GM12878 (cell line): ENCODE measurements at regions not wholly inside any gene's neighbourhood (a gene's known extent, or its start where the extent isn't known, plus 50 kb on each side); places are given as distances from the start of the nearest gene placed in this dataset.
A peak's percentile ranks its signal among the peaks of the same experiment; 100 is the strongest.

Experiments used
- ATAC-seq: fragments of 200-7000 bp; cut with Tn5 transposase; 3 replicates; pipeline ENCODE4 v1.9.1; 2020; ENCODE audit warnings: mild to moderate bottlenecking, moderate library complexity
- BruUV-seq: library from RNA; stranded (reverse); fragments of 400-500 nt; replicated peaks from 2 replicates; lab custom pipeline; 2021; lab: Mats Ljungman, UMichigan
- CTCF ChIA-PET: fragments of 300-600 bp; sonication (Branson Sonifier 250); formaldehyde crosslinking; extraction: SDS; loops from one replicate; lab custom pipeline; 2021; ENCODE audit warnings: inconsistent platforms; lab: Yijun Ruan, JAX
- POLR2A ChIA-PET: fragments of 350-600 bp; formaldehyde crosslinking; extraction: SDS; loops from one replicate; lab custom pipeline; 2021; ENCODE audit warnings: inconsistent platforms; lab: Charles Lee
- RAD21 ChIA-PET: fragments of 300-600 bp; sonication (Branson Sonifier 250); formaldehyde crosslinking; loops from one replicate; lab custom pipeline; 2023; ENCODE audit warnings: antibody characterized with exemption; ENCODE audit not compliant: unreplicated experiment; lab: Charles Lee
- SMC1A ChIA-PET: fragments of 300-600 bp; sonication (Branson Sonifier 250); formaldehyde crosslinking; loops from one replicate; lab custom pipeline; 2023; ENCODE audit not compliant: unreplicated experiment, uncharacterized antibody; lab: Charles Lee
- DNase-seq: peaks from one replicate; pipeline ENCODE4 v3.0.0-alpha.2; 2011; ENCODE audit warnings: low read depth, low spot score
- FAIRE-seq: peaks from 3 replicates; lab custom pipeline; 2011; peaks lifted over from hg19 to GRCh38; lab: Jason Lieb, UNC
- H2AFZ ChIP-seq: 2 replicates; pipeline ENCODE4 v1.6.0; 2011; ENCODE audit warnings: low read depth, low read length, control low read depth; ENCODE audit not compliant: control insufficient read depth
- H3K27ac ChIP-seq: 2 replicates; pipeline ENCODE4 v1.5.1; 2011; ENCODE audit warnings: control low read depth; ENCODE audit not compliant: control insufficient read depth, insufficient read depth
- H3K27me3 ChIP-seq, 2 experiments: replicated peaks in 1 of 2; 2 replicates each; pipeline versions ENCODE4 v1.6.0 to v1.6.1; 2011; ENCODE audit warnings: low read length in 1 of 2; ENCODE audit not compliant: control insufficient read depth in 2 of 2, insufficient read depth in 2 of 2
- H3K36me3 ChIP-seq, 2 experiments: 2 replicates each; pipeline ENCODE4 v1.5.1; 2011; ENCODE audit warnings: low read length in 1 of 2; ENCODE audit not compliant: control insufficient read depth in 2 of 2, insufficient read depth in 2 of 2
- H3K4me1 ChIP-seq: 2 replicates; pipeline ENCODE4 v1.6.1; 2011; ENCODE audit warnings: mild to moderate bottlenecking, low read length, moderate library complexity, mixed read lengths; ENCODE audit not compliant: control insufficient read depth, insufficient read depth
- H3K4me2 ChIP-seq: 2 replicates; pipeline ENCODE4 v1.6.0; 2011; ENCODE audit warnings: control low read depth; ENCODE audit not compliant: control insufficient read depth, insufficient read depth
- H3K4me3 ChIP-seq: fragments of 200-600 bp; sonication (generic); 2 replicates; pipeline ENCODE4 v1.5.1; 2016
- H3K79me2 ChIP-seq: 2 replicates; pipeline ENCODE4 v1.6.0; 2011; ENCODE audit warnings: low read length; ENCODE audit not compliant: control insufficient read depth, insufficient read depth
- H3K9ac ChIP-seq: 2 replicates; pipeline ENCODE4 v1.8.0; 2011; ENCODE audit warnings: low read length, control low read depth, mixed read lengths; ENCODE audit not compliant: control insufficient read depth, insufficient read depth
- H3K9me3 ChIP-seq: replicated peaks from 3 replicates; pipeline ENCODE4 v1.5.1; 2011; ENCODE audit warnings: mild to moderate bottlenecking, low read length; ENCODE audit not compliant: control insufficient read depth, insufficient read depth
- H4K20me1 ChIP-seq: 2 replicates; pipeline ENCODE4 v1.6.0; 2011; ENCODE audit not compliant: control insufficient read depth, insufficient read depth
- MYB ChIP-seq: fragments of 150-350 bp; IDR thresholded peaks from 2 replicates; pipeline ENCODE4 v1.6.1; 2014; ENCODE audit warnings: mild to moderate bottlenecking, low read depth, low read length, borderline replicate concordance
- NFYB ChIP-seq: IDR thresholded peaks from 2 replicates; pipeline ENCODE4 v1.6.1; 2011; ENCODE audit warnings: low read depth, mild to moderate bottlenecking, low read length, improper control_type of control experiment, moderate library complexity; ENCODE audit not compliant: insufficient read depth
- RAD21 ChIP-seq: IDR thresholded peaks from 2 replicates; pipeline ENCODE4 v1.6.1; 2011; ENCODE audit warnings: mild to moderate bottlenecking, low read depth, low read length, moderate library complexity; ENCODE audit not compliant: insufficient read depth
- SIX5 ChIP-seq: IDR thresholded peaks from 2 replicates; pipeline ENCODE4 v1.6.1; 2011; ENCODE audit warnings: mild to moderate bottlenecking, low read depth, low read length, moderate library complexity; ENCODE audit not compliant: severe bottlenecking
- SMC3 ChIP-seq: IDR thresholded peaks from 2 replicates; pipeline ENCODE4 v1.6.1; 2011; ENCODE audit warnings: low read length, improper control_type of control experiment, borderline replicate concordance
- SUPT20H ChIP-seq: IDR thresholded peaks from 2 replicates; pipeline ENCODE4 v1.6.1; 2011; ENCODE audit warnings: low read depth, mild to moderate bottlenecking, low read length, moderate library complexity, borderline replicate concordance; ENCODE audit not compliant: control insufficient read depth
- ZNF24 ChIP-seq: fragments of 450-650 bp; IDR thresholded peaks from 2 replicates; pipeline ENCODE4 v1.6.1; 2017; ENCODE audit warnings: antibody characterized with exemption, mild to moderate bottlenecking
- WGBS: methylation state at CpG from one replicate; pipeline ENCODE4 v1.1.6; 2016; ENCODE audit warnings: low lambda C conversion rate; ENCODE audit not compliant: insufficient replicate concordance, insufficient coverage; ENCODE audit errors: missing lambda C conversion rate; 5-methylcytosine and 5-hydroxymethylcytosine counted together
- in situ Hi-C: fragments of 300-500 bp; cut with MboI; formaldehyde crosslinking; loops from 9 replicates; pipeline ENCODE4 v1.14.3; 2018; ENCODE audit warnings: mixed read lengths
- intact Hi-C: fragments of 100-400 bp; cut with micrococcal nuclease; formaldehyde crosslinking; loops from one replicate; pipeline ENCODE4 v1.14.2; 2022; ENCODE audit not compliant: unreplicated experiment
- TF ChIP-seq, protein P1 (sequence below): fragments of 450-650 bp; IDR thresholded peaks from 2 replicates; pipeline ENCODE4 v1.6.1; 2016; ENCODE audit warnings: mild to moderate bottlenecking
- TF ChIP-seq, protein P2 (sequence below): fragments of 450-650 bp; conservative IDR thresholded peaks from 2 replicates; pipeline ENCODE4 v1.6.1; 2017; ENCODE audit warnings: mild to moderate bottlenecking, moderate library complexity
- TF ChIP-seq, protein P3 (sequence below), 3 experiments: IDR thresholded peaks in 2 of 3; conservative IDR thresholded peaks in 1 of 3; 2 replicates each; pipeline ENCODE4 v1.5.1; 2011; ENCODE audit warnings: low read depth in 3 of 3, low read length in 3 of 3, mild to moderate bottlenecking in 3 of 3, control low read depth in 2 of 3, moderate library complexity in 2 of 3, inconsistent platforms in 1 of 3, mixed read lengths in 1 of 3; ENCODE audit not compliant: control insufficient read depth in 2 of 3, insufficient read depth in 1 of 3; ENCODE audit errors: extremely low read depth in 1 of 3

DNA sequence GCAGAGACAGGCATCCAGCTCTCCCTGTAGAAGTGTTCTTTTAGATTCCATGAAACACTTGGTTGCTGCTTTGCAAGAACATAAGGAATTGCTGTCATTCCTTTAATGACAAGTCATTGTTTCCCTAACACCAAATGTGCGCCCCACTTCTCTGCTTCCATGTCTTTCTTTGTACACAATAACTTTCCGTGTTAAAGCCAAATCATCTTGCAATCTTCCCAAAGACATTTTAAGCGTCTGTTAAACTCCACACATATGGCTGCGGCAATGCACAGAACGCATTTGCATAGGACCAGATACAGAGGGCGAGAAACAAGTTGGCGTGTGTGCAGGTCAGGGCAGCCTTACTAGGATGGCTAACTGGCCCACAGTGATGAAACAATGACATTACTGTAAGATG, 399.3 kb upstream of the PRKCQ start (continued):
- no peak for TF ChIP-seq SUPT20H
- TF ChIP-seq NFYB: no peak
- TF ChIP-seq, protein P1, sequence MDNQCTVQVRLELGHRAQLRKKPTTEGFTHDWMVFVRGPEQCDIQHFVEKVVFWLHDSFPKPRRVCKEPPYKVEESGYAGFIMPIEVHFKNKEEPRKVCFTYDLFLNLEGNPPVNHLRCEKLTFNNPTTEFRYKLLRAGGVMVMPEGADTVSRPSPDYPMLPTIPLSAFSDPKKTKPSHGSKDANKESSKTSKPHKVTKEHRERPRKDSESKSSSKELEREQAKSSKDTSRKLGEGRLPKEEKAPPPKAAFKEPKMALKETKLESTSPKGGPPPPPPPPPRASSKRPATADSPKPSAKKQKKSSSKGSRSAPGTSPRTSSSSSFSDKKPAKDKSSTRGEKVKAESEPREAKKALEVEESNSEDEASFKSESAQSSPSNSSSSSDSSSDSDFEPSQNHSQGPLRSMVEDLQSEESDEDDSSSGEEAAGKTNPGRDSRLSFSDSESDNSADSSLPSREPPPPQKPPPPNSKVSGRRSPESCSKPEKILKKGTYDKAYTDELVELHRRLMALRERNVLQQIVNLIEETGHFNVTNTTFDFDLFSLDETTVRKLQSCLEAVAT: no peak
- TF ChIP-seq, protein P2, sequence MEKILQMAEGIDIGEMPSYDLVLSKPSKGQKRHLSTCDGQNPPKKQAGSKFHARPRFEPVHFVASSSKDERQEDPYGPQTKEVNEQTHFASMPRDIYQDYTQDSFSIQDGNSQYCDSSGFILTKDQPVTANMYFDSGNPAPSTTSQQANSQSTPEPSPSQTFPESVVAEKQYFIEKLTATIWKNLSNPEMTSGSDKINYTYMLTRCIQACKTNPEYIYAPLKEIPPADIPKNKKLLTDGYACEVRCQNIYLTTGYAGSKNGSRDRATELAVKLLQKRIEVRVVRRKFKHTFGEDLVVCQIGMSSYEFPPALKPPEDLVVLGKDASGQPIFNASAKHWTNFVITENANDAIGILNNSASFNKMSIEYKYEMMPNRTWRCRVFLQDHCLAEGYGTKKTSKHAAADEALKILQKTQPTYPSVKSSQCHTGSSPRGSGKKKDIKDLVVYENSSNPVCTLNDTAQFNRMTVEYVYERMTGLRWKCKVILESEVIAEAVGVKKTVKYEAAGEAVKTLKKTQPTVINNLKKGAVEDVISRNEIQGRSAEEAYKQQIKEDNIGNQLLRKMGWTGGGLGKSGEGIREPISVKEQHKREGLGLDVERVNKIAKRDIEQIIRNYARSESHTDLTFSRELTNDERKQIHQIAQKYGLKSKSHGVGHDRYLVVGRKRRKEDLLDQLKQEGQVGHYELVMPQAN: no peak
- TF ChIP-seq SIX5: no peak

DNA sequence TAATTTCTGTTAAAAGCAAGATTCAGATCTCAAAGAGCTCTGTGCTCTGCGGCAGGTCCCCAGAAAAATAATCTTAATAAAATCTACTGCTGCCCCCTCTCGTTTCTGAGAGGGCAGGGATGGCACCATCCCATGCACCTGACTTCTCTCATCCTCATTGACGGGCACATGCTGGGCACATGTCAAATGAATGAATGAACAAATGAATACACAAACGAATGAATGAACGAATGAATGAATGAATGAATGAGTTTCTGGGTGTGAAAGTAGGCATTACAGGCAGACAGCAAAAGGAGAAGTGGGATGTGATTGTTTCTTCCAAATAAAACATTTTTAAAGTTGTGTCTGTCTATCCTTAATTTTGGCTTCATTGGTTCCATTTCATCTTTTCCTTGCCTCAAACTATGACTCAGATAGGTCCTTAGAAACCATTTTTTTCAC, 398.1 kb upstream of the PRKCQ start:
- no peak for ATAC-seq
- Histone ChIP-seq H3K27me3 (peaks cover 0 to 5% of the 10 kb centered on the region in 2 experiments; a peak in 2 of 4 replicates), H3K36me3 (no peaks in the 10 kb centered on the region), H3K27ac (no peak overlapping the region), H3K4me1 (no peaks in the 10 kb centered on the region), H2AFZ (no peak overlapping the region), H3K9me3 (no peaks in the 10 kb centered on the region), H3K4me3 (no peak overlapping the region), H3K4me2 (no peak overlapping the region), H3K79me2 (no peaks in the 10 kb centered on the region), H4K20me1 (no peaks in the 10 kb centered on the region), H3K9ac (no peak overlapping the region)
- FAIRE-seq: no peak
- 23% methylated on average over 5 of the region's 5 CpGs for WGBS
- TF ChIP-seq SMC3: peak; percentile 24; the same call in 1 of the 2 replicates
- TF ChIP-seq MYB: no peak
- peak; percentile 52; the same call in 1 of the 2 replicates for TF ChIP-seq ZNF24
- TF ChIP-seq RAD21: peak; percentile 18; the same call in 1 of the 2 replicates
- TF ChIP-seq, protein P3, sequence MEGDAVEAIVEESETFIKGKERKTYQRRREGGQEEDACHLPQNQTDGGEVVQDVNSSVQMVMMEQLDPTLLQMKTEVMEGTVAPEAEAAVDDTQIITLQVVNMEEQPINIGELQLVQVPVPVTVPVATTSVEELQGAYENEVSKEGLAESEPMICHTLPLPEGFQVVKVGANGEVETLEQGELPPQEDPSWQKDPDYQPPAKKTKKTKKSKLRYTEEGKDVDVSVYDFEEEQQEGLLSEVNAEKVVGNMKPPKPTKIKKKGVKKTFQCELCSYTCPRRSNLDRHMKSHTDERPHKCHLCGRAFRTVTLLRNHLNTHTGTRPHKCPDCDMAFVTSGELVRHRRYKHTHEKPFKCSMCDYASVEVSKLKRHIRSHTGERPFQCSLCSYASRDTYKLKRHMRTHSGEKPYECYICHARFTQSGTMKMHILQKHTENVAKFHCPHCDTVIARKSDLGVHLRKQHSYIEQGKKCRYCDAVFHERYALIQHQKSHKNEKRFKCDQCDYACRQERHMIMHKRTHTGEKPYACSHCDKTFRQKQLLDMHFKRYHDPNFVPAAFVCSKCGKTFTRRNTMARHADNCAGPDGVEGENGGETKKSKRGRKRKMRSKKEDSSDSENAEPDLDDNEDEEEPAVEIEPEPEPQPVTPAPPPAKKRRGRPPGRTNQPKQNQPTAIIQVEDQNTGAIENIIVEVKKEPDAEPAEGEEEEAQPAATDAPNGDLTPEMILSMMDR (IDR thresholded peaks at IDR 0.05 in 2 of 3, conservative IDR thresholded peaks at IDR 0.05 in 1 of 3; ENCODE audit: control insufficient read depth in 2 of 3, extremely low read depth in 1 of 3, insufficient read depth in 1 of 3, low read depth in 3 of 3, low read length in 3 of 3): peak in 1 of 3 experiments; percentile 11; a peak in 1 of 6 replicates
- no TSS peak for BruUV-seq
- ChIA-PET RAD21 (interaction anchor here (2.4 kb wide), 1 partner anchor 58 kb away, joined by 7 read pairs; no protein-coding TSS in a partner anchor), POLR2A (no interaction called here), CTCF (interaction anchor here (0.9 to 6.1 kb wide), 3 partner anchors 46 to 59 kb away, joined by 3 to 49 read pairs (median 8); no protein-coding TSS in a partner anchor), SMC1A (interaction anchor here (0.7 to 1.4 kb wide), 7 partner anchors 39 to 63 kb away, joined by 3 to 9 read pairs (median 3); no protein-coding TSS in a partner anchor)
- intact Hi-C loops: loop anchor here (1.0 kb wide), 1 partner anchor 60 kb away; no protein-coding TSS in a partner anchor
- in situ Hi-C loops: no loop called here
- DNase-seq: no peak
